ENCODE measurements at regions not wholly inside any gene's neighbourhood (a gene's known extent, or its start where the extent isn't known, plus 50 kb on each side); places are given as distances from the start of the nearest gene placed in this dataset.

GRCh38 chr5:89849830-89850512 lies 559.6 kb downstream of the CETN3 start:
- Histone ChIP-seq H3K4me3 (no peak overlapping the region), H3K27ac (no peak overlapping the region)
- no peak for DNase-seq (ENCODE audit: low spot score)
- TF ChIP-seq CTCF (IDR thresholded peaks at IDR 0.05) = no peak

- Histone ChIP-seq H3K4me3 (no peak overlapping the region), H3K27ac (no peak overlapping the region)
- TF ChIP-seq CTCF (IDR thresholded peaks at IDR 0.05) = no peak
- DNase-seq (ENCODE audit: low spot score) = no peak
These were observed 561.8 kb downstream of the CETN3 start for GRCh38 chr5:89847743-89848142.

GRCh38 chr5:89844548-89844947 lies 565.0 kb downstream of the CETN3 start:
- H3K27ac ChIP-seq = no peak overlapping the region
- DNase-seq (ENCODE audit: low spot score) = no peak
- H3K4me3 ChIP-seq = no peak overlapping the region
- no peak for TF ChIP-seq CTCF (IDR thresholded peaks at IDR 0.05)

- Histone ChIP-seq H3K27ac (no peak overlapping the region), H3K4me3 (no peak overlapping the region)
- DNase-seq (ENCODE audit: low spot score) = no peak
- no peak for TF ChIP-seq CTCF (IDR thresholded peaks at IDR 0.05)
These were observed 567.0 kb downstream of the CETN3 start for GRCh38 chr5:89842531-89842930.

- no peak overlapping the region for H3K4me3 ChIP-seq
- TF ChIP-seq CTCF (IDR thresholded peaks at IDR 0.05) = no peak
- H3K27ac ChIP-seq = no peak overlapping the region
- no peak for DNase-seq (ENCODE audit: low spot score)
These were observed 568.6 kb downstream of the CETN3 start for GRCh38 chr5:89840906-89841305.

- DNase-seq (ENCODE audit: low spot score) = no peak
- TF ChIP-seq CTCF (IDR thresholded peaks at IDR 0.05) = no peak
- H3K4me3 ChIP-seq = no peak overlapping the region
- H3K27ac ChIP-seq = no peak overlapping the region
These were observed 578.9 kb downstream of the CETN3 start for GRCh38 chr5:89830691-89831090.

GRCh38 chr5:89827960-89828359 lies 581.6 kb downstream of the CETN3 start:
- no peak for TF ChIP-seq CTCF (IDR thresholded peaks at IDR 0.05)
- H3K27ac ChIP-seq = no peak overlapping the region
- DNase-seq (ENCODE audit: low spot score) = no peak
- no peak overlapping the region for H3K4me3 ChIP-seq
